Spleen (tissue), 7 donors: ENCODE measurements at regions not wholly inside any gene's neighbourhood (a gene's known extent, or its start where the extent isn't known, plus 50 kb on each side); places are given as distances from the start of the nearest gene placed in this dataset.

Experiments used
- CTCF ChIP-seq, 11 experiments: fragments of 200-600 bp in 7 of 11; fragments of 450-650 bp in 4 of 11; sonication (generic) in 4 of 11; IDR thresholded peaks in 8 of 11; conservative IDR thresholded peaks in 3 of 11; 1 replicate in 7 of 11; 2 replicates in 4 of 11; pipeline versions ENCODE4 v1.4.0 to v1.8.0; 2016 to 2021; ENCODE audit warnings: antibody characterized with exemption in 11 of 11, inconsistent platforms in 4 of 11, mild to moderate bottlenecking in 1 of 11
- POLR2A ChIP-seq, 3 donors: fragments of 450-650 bp; IDR thresholded peaks; one replicate each; pipeline ENCODE4 v1.5.1; 2017; ENCODE audit warnings: antibody characterized with exemption in 3 of 3, mild to moderate bottlenecking in 1 of 3
- donor health status: DM: no; HTN: no; CAD: no; lungs with moderate emphysema.
- donor health status: DM: no; HTN: no; CAD: no.
- donor health status: DM: no; HTN: no; CAD: no.

GRCh38 chr6:149227796-149228195 is 89.7 kb upstream of the TAB2 start:
- no peak for TF ChIP-seq CTCF (IDR thresholded peaks at IDR 0.05 in 8 of 11, conservative IDR thresholded peaks at IDR 0.05 in 3 of 11)
- no peak for TF ChIP-seq POLR2A (IDR thresholded peaks at IDR 0.05)
